Ovary (tissue), 3 donors: ENCODE measurements at regions not wholly inside any gene's neighbourhood (a gene's known extent, or its start where the extent isn't known, plus 50 kb on each side); places are given as distances from the start of the nearest gene placed in this dataset.

Experiments
- CTCF ChIP-seq, 3 donors: fragments of 450-650 bp in 2 of 3; fragments of 200-600 bp in 1 of 3; IDR thresholded peaks; one replicate each; pipeline versions ENCODE4 v1.5.1 to v1.8.0; 2016 to 2022; ENCODE audit warnings: antibody characterized with exemption in 3 of 3, mild to moderate bottlenecking in 1 of 3
- EP300 ChIP-seq: sonication (generic); formaldehyde crosslinking; IDR thresholded peaks from one replicate; pipeline ENCODE4 v1.6.1; 2017; ENCODE audit warnings: antibody characterized with exemption
- POLR2A ChIP-seq: fragments of 450-650 bp; IDR thresholded peaks from one replicate; pipeline ENCODE4 v1.6.1; 2017; ENCODE audit warnings: antibody characterized with exemption, mild to moderate bottlenecking, moderate library complexity
- donor health status: DM: no; HTN: no; CAD: no.

- no peak for TF ChIP-seq CTCF (IDR thresholded peaks at IDR 0.05)
- no peak for TF ChIP-seq POLR2A
- no peak for TF ChIP-seq EP300
Observed at GRCh38 chr3:10637342-10637741, 132.0 kb upstream of the ATP2B2 start.
